HG03064 (cell line): ENCODE measurements at regions not wholly inside any gene's neighbourhood (a gene's known extent, or its start where the extent isn't known, plus 50 kb on each side); places are given as distances from the start of the nearest gene placed in this dataset.
"Not testable (repeated sequence)": the region's sequence is repeated elsewhere in the genome, so short reads cannot be mapped to it uniquely, and the experiment has no call there.

Experiments
- ATAC-seq: cut with Tn5 transposase; IDR thresholded peaks from one replicate; pipeline ENCODE4 v1.9.1; 2021; ENCODE audit warnings: low read depth; ENCODE audit not compliant: unreplicated experiment

GRCh38 chr2:88857274-88857741, 165.8 kb downstream of the RPIA start:
- ATAC-seq, result no peak

- ATAC-seq, result peak; percentile 27
Observed at GRCh38 chr2:88857951-88858411, 166.5 kb downstream of the RPIA start.

DNA sequence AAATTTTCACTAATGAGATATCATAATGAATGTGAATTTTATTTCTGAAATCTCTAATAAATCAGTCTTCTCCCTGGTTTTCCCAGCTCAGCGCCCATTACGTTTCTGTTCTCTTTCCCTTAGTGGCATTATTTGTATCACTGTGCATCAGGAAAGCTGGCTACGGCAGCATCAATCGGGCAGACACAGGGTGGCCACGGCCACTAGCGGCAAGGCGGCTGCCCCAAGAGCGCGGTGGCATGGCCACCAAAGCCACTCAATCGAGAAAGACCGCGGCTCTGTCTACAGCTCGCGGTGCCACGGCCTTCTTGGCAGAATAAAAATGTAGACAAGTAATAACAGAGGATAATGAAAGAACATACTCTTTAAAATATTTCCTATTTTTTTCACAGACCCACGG, 168.0 kb downstream of the RPIA start:
- no peak for ATAC-seq

DNA sequence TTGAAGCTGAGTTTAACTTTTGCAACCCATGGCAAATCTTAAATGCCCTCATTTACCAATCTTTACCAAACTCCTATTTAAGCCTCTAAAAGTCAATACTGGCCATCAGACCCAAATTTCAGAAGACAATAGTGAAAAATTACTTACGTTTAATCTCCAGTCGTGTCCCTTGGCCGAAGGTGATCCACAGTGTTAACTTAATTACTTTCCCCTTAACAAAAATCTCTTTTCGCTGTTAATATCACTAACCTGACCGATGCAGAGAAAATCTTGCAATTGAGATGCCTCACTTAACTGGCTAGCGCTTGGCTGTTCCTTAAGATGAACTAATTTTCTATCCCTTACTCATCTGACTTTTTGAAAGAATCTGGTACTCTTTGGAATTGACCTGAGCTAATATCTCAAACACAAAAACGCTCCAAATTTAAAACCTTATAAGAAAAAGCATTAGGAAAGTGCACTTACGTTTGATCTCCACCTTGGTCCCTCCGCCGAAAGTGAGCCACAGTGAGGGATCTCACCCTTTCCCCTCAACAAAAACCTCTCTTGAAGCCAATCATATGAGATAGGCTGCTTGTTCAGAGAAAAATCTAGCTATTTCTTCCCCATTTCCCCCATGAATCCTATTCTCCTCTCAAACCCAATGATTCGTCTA, 169.1 kb downstream of the RPIA start:
- no peak for ATAC-seq

DNA sequence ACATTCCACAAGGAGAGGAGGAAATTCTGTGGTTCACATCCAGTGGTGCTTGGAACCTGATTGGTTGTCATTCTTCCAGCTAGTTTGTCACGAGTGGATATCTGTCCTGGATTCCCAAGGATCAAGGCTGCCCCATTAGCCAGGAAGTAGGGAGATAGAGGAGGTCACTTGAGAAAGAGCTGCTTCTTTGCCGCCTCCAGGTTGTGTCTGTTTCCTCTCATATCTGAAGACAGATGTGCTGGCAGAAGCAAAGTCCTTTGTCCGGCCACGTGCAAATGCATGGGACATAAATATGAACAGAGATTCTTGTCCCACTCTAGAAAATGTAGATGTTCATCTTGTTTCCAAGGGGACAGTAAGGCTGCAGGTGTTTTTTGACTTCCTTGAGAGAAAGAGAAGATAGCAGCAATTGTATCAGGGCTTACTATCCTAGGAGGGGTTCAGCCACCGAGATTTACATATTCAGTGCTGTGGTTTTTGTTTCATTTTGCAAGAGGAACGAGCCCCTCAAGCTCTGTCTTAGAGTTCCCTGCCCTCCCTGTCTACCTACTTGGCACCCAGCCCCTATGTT, 174.4 kb downstream of the RPIA start:
- ATAC-seq, result peak; percentile 59

DNA sequence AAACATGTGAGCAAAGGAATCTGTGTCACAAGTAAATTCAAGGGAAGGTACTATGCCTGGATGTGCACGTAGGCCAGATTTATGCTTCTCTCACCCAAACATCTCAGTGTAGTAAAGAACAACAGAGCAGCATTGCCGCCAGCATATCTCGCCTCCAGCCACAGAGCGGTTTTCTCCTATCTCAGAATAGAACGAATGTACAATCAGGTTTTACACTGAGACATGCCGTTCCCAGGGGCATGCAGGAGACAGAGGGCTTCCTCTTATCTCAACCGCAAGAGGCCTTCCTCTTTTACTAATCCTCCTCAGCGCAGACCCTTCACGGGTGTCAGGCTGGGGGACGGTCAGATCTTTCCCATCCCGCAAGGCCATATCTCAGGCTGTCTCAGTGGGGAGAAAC, 175.3 kb downstream of the RPIA start:
- no peak for ATAC-seq

DNA sequence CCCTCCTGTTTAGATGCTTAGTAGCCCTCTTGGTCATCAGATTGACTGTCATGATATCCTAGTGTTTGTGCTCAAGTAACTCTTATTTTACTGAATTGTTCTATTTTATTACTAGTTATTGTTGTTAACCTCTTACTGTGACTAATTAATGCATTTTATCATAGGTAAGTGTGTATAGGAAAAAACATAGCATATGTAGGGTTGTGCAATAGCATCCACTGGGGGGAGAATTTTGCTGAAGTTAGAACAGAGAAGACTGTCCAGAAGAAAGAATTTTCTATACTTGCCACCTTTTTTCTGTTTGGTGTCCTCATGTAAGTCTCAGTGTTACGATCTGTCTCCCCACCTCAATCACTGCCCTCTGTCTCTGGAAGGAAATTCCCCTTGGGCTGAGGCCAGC, 177.4 kb downstream of the RPIA start:
- no peak for ATAC-seq

- no peak for ATAC-seq
Observed at GRCh38 chr2:88870267-88870839, 178.9 kb downstream of the RPIA start.

GRCh38 chr2:88871336-88871735, 179.9 kb downstream of the RPIA start:
- no peak for ATAC-seq

GRCh38 chr2:88873620-88874019, 182.1 kb downstream of the RPIA start:
- no peak for ATAC-seq

GRCh38 chr2:88874063-88874657, 182.7 kb downstream of the RPIA start:
- no peak for ATAC-seq

- no peak for ATAC-seq
Observed at GRCh38 chr2:88875736-88876135, 184.3 kb downstream of the RPIA start.

DNA sequence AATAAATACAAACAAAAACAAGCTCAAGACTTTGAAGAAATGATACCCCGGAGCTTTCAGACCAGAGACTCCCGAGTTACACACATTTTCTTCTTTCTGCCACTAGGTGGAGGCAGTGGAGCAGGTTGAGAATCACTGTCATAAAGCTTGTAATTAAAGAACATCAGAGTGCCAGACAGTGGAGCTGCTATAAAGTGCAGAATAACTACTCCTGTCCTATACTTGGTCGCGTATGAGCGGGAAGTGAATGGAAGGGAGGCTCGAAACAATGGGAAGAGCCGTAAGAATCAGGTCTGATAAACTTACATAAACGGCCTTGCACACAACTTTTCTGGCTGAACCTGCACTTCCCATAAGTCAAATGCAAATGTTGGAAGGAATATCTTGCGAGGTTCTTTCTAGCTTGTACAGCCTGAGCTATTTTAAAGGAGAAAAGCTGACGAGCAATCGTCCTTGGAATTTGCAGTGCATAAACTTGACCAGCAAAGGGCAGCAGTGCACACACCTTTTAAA, 189.0 kb downstream of the RPIA start:
- ATAC-seq, result no peak

DNA sequence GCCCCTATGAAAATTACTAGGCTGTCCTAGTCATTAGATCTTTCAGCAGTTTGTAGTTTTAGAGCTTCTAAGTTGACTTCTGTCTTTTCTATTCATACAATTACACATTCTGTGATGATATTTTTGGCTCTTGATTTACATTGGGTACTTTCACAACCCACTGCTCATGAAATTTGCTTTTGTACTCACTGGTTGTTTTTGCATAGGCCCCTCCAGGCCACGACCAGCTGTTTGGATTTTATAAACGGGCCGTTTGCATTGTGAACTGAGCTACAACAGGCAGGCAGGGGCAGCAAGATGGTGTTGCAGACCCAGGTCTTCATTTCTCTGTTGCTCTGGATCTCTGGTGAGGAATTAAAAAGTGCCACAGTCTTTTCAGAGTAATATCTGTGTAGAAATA, 193.8 kb downstream of the RPIA start:
- peak; percentile 64 for ATAC-seq

DNA sequence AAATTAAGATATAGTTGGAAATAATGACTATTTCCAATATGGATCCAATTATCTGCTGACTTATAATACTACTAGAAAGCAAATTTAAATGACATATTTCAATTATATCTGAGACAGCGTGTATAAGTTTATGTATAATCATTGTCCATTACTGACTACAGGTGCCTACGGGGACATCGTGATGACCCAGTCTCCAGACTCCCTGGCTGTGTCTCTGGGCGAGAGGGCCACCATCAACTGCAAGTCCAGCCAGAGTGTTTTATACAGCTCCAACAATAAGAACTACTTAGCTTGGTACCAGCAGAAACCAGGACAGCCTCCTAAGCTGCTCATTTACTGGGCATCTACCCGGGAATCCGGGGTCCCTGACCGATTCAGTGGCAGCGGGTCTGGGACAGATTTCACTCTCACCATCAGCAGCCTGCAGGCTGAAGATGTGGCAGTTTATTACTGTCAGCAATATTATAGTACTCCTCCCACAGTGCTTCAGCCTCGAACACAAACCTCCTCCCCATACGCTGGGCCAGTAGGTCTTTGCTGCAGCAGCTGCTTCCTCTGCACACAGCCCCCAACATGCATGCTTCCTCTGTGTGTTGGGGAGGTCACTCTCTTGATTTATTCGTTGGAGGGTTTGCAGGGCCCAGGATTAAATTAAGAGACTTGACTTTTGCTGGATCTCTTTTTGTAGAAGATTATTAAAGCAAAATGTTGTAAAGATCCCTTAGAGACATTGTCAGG, 194.4 kb downstream of the RPIA start:
- ATAC-seq, result no peak

- ATAC-seq, result not testable (repeated sequence)
Observed at GRCh38 chr2:88887466-88887865, 196.0 kb downstream of the RPIA start.

DNA sequence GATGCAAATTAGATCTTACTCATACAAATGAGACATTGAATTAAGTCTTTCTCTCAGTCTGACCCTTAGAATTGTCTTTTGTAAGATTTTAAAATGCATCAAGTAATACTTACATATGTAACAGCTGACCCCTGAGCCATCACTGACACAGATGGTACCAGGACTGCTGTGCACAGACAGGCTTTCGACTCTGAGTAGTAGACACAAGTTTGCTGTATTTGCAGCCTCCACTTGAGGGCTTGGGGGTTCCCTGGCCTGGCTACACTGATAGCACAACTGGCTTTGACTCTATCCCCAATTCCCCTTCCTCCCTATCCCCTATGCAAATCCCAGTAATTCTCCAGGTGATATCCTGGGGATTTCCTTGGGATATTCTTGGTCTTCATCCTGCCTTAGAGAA, 200.7 kb downstream of the RPIA start:
- ATAC-seq, result no peak

- no peak for ATAC-seq
Observed at GRCh38 chr2:88892788-88893187, 201.3 kb downstream of the RPIA start.

DNA sequence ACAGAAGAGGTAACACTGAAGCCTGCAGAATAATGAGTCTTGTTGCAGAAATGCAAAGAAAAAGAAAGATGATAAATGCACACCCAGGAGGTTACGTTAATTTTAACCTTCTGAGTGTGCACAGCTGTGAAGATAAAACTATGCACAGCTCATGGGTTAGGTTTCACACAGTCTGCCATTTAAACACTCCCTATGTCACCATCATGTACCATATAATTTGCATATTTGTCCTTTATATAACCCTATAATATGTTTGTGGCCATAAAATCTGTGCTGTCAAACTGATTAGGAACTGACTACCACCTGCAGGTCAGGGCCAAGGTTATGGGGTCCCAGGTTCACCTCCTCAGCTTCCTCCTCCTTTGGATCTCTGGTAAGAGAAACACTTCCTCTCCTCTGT, 205.5 kb downstream of the RPIA start:
- no peak for ATAC-seq

- no peak for ATAC-seq
Observed at GRCh38 chr2:88897715-88898114, 206.2 kb downstream of the RPIA start.
